ENCODE measurements at regions not wholly inside any gene's neighbourhood (a gene's known extent, or its start where the extent isn't known, plus 50 kb on each side); places are given as distances from the start of the nearest gene placed in this dataset.
"Not testable (repeated sequence)": the region's sequence is repeated elsewhere in the genome, so short reads cannot be mapped to it uniquely, and the experiment has no call there.

- no peak for DNase-seq (ENCODE audit: low read depth in 4 of 4, low spot score in 2 of 4)
These were observed 57.9 kb downstream of the HINT1 start for GRCh38 chr5:131107128-131107527.

- DNase-seq (ENCODE audit: low read depth in 4 of 4, low spot score in 2 of 4), result no peak
These were observed 60.8 kb downstream of the HINT1 start for GRCh38 chr5:131104169-131104808.

DNA sequence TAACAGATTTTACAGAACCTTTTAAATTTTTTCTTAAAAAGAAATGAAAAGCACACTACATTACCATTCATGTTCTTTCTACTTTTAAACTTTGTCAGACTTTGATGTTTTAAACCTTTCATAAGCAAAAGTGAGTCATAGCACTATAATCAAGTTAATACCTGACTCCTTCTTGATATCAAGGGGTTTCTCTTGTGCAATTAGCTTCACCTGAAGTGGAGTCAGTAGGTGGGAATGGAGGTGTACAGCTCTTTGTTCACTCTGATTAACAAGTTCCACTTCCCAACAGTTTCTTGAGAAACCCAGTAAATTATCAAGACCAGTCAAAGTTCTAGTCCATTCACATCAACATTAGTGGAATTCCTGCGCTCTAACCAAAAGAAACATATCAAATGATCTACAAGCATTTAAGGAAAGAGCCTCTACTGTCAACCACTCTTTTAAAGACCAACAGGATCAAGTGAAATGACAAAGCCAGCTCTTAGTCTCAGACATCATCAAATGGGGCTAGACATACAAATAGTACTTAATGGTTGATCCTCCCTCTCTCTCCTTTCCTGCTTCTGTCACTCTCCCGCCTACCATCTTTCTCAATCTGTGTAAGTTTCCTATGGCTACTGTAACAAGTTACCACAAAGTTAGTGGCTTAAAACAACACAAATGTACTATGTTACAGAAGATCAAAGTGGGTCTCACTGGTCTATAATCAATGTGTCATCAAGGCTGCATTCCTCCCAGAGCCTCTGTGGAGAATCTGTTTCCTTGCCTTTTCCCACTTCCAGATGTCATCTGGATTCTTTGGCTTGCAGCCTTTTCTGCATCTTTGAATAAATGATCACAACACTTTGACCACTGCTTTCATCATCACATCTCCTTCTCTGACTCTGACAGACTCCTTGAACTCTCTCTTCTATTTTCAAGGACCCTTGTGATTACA lies 68.0 kb downstream of the HINT1 start:
- DNase-seq (ENCODE audit: low read depth in 4 of 4, low spot score in 2 of 4), result no peak

DNA sequence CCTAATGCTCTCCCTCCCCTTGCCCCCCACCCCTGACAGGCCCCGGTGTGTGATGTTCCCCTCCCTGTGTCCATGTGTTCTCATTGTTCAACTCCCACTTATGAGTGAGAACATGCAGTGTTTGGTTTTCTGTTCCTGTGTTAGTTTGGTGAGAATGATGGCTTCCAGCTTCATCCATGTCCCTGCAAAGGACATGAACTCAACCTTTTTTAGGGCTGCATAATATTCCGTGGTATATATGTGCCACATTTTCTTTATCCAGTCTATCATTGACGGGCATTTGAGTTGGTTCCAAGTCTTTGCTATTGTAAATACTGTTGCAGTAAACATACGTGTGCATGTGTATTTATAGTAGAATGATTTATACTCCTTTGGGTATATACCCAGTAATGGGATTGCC lies 69.5 kb downstream of the HINT1 start:
- not testable (repeated sequence) for DNase-seq (ENCODE audit: low read depth in 4 of 4, low spot score in 2 of 4)

DNA sequence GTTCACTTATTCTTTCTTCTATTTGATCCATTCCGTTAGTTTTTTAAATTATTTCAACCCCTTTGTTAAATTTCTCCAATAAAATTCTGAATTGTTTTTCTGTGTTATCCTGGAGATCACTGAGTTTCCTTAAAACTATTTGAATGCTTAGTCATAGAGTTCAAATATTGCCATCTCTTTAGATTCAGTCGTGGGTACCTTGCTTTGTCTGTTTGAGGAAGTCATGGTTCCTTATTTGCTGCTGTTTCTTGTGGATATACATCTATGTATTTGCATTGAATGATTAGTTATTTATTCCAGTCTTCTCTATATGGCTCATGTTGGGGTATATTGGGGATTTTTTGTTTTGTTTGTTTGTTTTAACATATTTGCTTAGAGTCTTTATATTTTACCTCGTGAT lies 80.6 kb downstream of the HINT1 start:
- no peak for DNase-seq (ENCODE audit: low read depth in 4 of 4, low spot score in 2 of 4)

DNA sequence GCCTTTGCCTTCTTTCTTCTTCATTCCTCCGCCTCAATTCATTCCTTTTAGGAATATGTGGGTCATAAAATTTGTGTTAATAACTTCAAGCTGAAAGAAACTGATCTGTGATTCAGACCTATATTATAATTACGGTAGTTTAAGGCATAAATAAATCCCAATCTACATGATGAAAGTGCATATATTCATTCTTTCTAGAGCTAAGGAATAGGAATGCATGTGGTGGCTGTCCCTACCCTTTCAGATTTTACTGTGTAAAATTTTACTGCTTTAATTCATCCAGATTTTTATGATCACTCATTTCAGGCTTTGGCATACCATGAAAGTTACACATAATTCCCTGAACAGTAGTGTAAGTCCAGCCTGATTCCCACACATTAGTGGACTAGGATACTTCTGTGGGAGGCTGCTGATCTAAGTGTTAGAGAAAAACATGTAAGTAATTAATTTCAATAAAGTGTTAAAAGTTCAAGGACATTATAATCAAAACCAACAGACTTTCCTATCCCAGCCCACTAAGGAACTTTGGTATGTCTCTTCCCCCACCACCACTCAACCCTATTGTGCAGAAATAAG lies 83.1 kb downstream of the HINT1 start:
- DNase-seq (ENCODE audit: low read depth in 4 of 4, low spot score in 2 of 4), result no peak

- DNase-seq (ENCODE audit: low read depth in 4 of 4, low spot score in 2 of 4), result no peak
These were observed 83.7 kb downstream of the HINT1 start for GRCh38 chr5:131081374-131081773.

GRCh38 chr5:131079232-131079631 lies 85.8 kb downstream of the HINT1 start:
- no peak for DNase-seq (ENCODE audit: low read depth in 4 of 4, low spot score in 2 of 4)

- peak in 1 of 4 donors; percentile 6 for DNase-seq (ENCODE audit: low read depth in 4 of 4, low spot score in 2 of 4)
These were observed 96.0 kb downstream of the HINT1 start for GRCh38 chr5:131068893-131069643.

- no peak for DNase-seq (ENCODE audit: low read depth in 4 of 4, low spot score in 2 of 4)
These were observed 97.0 kb downstream of the HINT1 start for GRCh38 chr5:131068076-131068475.

GRCh38 chr5:131067636-131068035 lies 97.4 kb downstream of the HINT1 start:
- no peak for DNase-seq (ENCODE audit: low read depth in 4 of 4, low spot score in 2 of 4)

DNA sequence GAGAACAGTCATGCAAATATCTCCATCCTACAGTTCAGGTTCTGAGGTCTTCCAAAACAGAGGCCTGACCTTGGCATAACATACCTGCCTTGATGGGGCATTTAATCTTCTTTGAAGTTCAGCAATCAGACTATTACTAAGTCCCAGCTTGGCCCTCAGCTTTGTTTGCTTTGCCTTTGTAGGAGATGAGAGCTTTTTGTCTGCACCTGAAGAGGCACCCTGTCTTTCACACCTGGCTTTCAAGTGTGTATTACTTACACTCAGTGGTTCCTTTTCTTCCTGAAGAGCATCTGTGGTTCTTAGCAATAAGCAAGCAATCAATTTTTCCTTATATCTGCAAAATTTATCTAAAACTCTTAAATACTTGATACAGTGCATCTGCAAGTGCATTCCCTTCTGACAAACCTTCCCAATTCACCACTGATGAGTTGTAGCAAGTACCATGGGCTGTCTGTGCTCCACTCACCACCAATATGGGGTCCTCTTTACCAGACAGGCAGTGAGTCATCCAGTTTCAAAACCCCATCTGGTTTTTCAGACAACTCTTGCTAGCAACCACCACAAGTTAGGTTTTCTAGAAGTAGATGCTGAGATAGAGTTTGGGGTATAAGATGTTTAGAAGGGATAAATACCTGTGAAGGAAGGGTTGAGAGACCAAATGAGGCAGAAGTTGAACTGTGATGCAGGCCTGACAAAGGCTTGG lies 100.2 kb downstream of the HINT1 start:
- DNase-seq (ENCODE audit: low read depth in 4 of 4, low spot score in 2 of 4), result no peak

DNA sequence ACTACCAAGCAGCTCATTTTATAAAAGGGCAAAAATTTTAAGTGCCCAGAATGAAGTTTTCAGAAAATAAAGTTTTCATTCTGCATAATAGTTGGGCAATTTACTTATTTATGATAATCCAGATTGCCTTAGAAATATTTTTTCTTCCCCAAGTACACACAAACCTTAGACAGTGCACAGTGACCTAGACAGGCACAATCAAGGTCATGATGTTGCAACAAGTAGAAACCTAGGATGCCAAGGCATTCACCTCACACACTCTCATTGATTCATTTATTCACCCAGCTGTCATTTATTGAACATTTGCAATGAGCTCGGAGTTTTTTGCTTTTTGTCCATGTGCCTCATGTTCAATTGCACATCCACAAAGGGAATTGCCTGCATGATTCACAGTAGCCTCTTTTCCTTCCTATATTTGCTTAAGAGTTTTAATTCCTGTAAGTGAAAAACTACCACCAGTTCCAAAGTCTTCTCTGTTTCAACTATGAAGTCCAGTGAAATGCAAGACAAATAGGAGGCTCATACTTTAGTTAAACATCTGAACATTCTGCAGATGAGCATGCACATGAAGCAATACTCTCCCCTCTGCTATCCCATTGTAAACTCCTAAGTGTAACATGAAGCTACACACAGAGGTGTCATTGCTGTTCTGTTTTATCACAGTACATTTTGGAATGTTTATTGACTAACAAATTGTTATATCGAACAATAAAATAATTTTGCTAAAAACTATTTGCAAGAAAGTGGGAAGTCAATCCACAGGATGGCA lies 122.9 kb downstream of the HINT1 start:
- no peak for DNase-seq (ENCODE audit: low read depth in 4 of 4, low spot score in 2 of 4)

GRCh38 chr5:131023498-131023865 lies 141.6 kb downstream of the HINT1 start:
- no peak for DNase-seq (ENCODE audit: low read depth in 4 of 4, low spot score in 2 of 4)

- no peak for DNase-seq (ENCODE audit: low read depth in 4 of 4, low spot score in 2 of 4)
These were observed 142.1 kb downstream of the HINT1 start for GRCh38 chr5:131022811-131023497.

- no peak for DNase-seq (ENCODE audit: low read depth in 4 of 4, low spot score in 2 of 4)
These were observed 143.4 kb downstream of the HINT1 start for GRCh38 chr5:131021646-131022045.

GRCh38 chr5:131019601-131020315 lies 145.3 kb downstream of the HINT1 start:
- DNase-seq (ENCODE audit: low read depth in 4 of 4, low spot score in 2 of 4), result no peak

DNA sequence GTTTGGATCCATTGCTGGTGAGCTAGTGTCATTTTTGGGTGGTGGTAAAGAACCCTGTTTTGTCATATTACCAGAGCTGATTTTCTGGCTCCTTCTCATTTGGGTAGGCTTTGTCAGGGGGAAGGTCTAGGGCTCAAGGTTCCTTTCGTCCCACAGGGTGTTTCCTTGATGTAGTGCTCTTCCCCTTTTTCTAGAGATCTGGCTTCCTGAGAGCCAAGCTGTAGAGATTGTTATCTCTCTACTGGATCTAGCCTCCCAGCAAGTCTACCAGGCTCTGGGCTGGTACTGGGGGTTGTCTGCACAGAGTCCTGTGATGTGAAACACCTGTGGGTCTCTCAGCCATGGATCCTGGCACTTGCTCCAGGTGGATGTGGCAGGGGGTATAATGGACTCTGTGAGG lies 145.9 kb downstream of the HINT1 start:
- DNase-seq (ENCODE audit: low read depth in 4 of 4, low spot score in 2 of 4), result no peak

Data from left renal cortex interstitium (tissue), 4 donors.